ENCODE measurements at regions not wholly inside any gene's neighbourhood (a gene's known extent, or its start where the extent isn't known, plus 50 kb on each side); places are given as distances from the start of the nearest gene placed in this dataset.

- TF ChIP-seq CTCF (IDR thresholded peaks at IDR 0.05; ENCODE audit: insufficient read depth, low read length) (no peak), GABPA (IDR thresholded peaks at IDR 0.05; ENCODE audit: low read depth) (no peak), POLR2AphosphoS5 (IDR thresholded peaks at IDR 0.05; ENCODE audit: low read depth) (no peak), REST (IDR thresholded peaks at IDR 0.05; ENCODE audit: insufficient replicate concordance, low read depth) (no peak), SPI1 (IDR thresholded peaks at IDR 0.05; ENCODE audit: borderline replicate concordance, low read depth) (no peak)
- Histone ChIP-seq H3K27me3 (ENCODE audit: insufficient read depth, poor library complexity, severe bottlenecking) (no peaks in the 10 kb centered on the region), H3K4me3 (replicated peaks; ENCODE audit: insufficient read depth, low read length) (no peak overlapping the region), H3K27ac (replicated peaks) (no peak overlapping the region)
- no peak for DNase-seq (ENCODE audit: low read depth in 1 of 2, low spot score in 1 of 2)
Measured at GRCh38 chr4:65033899-65034298, 624.6 kb upstream of the TECRL start.

GRCh38 chr4:65028592-65028991, 619.3 kb upstream of the TECRL start:
- Histone ChIP-seq H3K27ac (replicated peaks) (no peak overlapping the region), H3K4me3 (replicated peaks; ENCODE audit: insufficient read depth, low read length) (no peak overlapping the region), H3K27me3 (ENCODE audit: insufficient read depth, poor library complexity, severe bottlenecking) (no peaks in the 10 kb centered on the region)
- TF ChIP-seq SPI1 (IDR thresholded peaks at IDR 0.05; ENCODE audit: borderline replicate concordance, low read depth) (no peak), REST (IDR thresholded peaks at IDR 0.05; ENCODE audit: insufficient replicate concordance, low read depth) (no peak), POLR2AphosphoS5 (IDR thresholded peaks at IDR 0.05; ENCODE audit: low read depth) (no peak), GABPA (IDR thresholded peaks at IDR 0.05; ENCODE audit: low read depth) (no peak), CTCF (IDR thresholded peaks at IDR 0.05; ENCODE audit: insufficient read depth, low read length) (no peak)
- DNase-seq (ENCODE audit: low read depth in 1 of 2, low spot score in 1 of 2), result no peak

GRCh38 chr4:65023883-65024670, 614.8 kb upstream of the TECRL start:
- TF ChIP-seq POLR2AphosphoS5 (IDR thresholded peaks at IDR 0.05; ENCODE audit: low read depth), result no peak
- H3K27me3 ChIP-seq (ENCODE audit: insufficient read depth, poor library complexity, severe bottlenecking), result no peaks in the 10 kb centered on the region
- no peak for DNase-seq (ENCODE audit: low read depth in 1 of 2, low spot score in 1 of 2)
- no peak overlapping the region for H3K4me3 ChIP-seq (replicated peaks; ENCODE audit: insufficient read depth, low read length)
- no peak overlapping the region for H3K27ac ChIP-seq (replicated peaks)

GRCh38 chr4:65023081-65023480, 613.8 kb upstream of the TECRL start:
- TF ChIP-seq REST (IDR thresholded peaks at IDR 0.05; ENCODE audit: insufficient replicate concordance, low read depth) (no peak), CTCF (IDR thresholded peaks at IDR 0.05; ENCODE audit: insufficient read depth, low read length) (no peak), GABPA (IDR thresholded peaks at IDR 0.05; ENCODE audit: low read depth) (no peak), SPI1 (IDR thresholded peaks at IDR 0.05; ENCODE audit: borderline replicate concordance, low read depth) (no peak), POLR2AphosphoS5 (IDR thresholded peaks at IDR 0.05; ENCODE audit: low read depth) (no peak)

More at GRCh38 chr4:65023081-65023480, 613.8 kb upstream of the TECRL start:
- Histone ChIP-seq H3K4me3 (replicated peaks; ENCODE audit: insufficient read depth, low read length) (no peak overlapping the region), H3K27ac (replicated peaks) (no peak overlapping the region), H3K27me3 (ENCODE audit: insufficient read depth, poor library complexity, severe bottlenecking) (no peaks in the 10 kb centered on the region)
- no peak for DNase-seq (ENCODE audit: low read depth in 1 of 2, low spot score in 1 of 2)
